Embryonic facial prominence (tissue), 1 donor: ENCODE measurements at regions not wholly inside any gene's neighbourhood (a gene's known extent, or its start where the extent isn't known, plus 50 kb on each side); places are given as distances from the start of the nearest gene placed in this dataset.
"Not testable (repeated sequence)": the region's sequence is repeated elsewhere in the genome, so short reads cannot be mapped to it uniquely, and the experiment has no call there.

Source experiments
- DNase-seq: peaks from one replicate; pipeline ENCODE4 v3.0.0-alpha.2; 2016; ENCODE audit errors: extremely low spot score

DNA sequence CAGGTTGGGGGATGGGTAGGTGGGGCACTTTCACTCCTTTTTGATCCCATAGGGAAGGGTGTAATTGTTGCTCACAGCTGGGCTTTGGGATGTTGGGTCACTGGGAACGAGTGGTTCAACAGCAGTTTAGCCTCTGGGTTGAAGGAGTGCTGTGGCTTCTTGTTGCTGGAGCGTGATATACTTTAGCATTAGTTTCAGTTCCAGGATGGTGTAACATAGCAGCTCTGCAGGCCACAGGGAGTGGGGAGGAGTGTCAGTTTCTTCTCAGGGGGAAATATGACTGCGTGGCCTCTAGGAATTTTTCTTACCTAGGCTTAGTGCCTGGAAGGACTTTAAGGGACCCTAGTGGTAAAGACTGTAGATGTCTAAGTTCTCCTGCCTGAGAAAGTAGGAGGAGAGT, 1105.3 kb upstream of the TMPRSS15 start:
- DNase-seq: no peak

DNA sequence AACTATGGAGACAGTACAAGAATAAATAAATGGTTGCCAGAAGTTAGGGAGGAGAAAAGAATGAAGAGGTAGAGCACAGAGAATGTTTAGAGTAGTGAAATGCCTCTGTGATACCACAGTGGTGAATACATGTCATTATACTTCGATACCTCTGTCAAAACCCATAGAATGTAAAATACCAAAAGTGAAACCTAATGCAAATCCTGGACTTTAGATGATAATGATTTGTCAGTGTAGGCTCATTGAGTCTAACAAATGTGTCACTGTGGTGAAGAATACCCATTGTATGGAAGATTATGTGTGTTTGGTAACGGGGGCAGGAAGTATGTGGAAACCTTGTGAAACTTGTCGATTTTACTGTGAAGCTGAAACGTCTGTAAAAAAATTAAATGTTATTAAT, 1106.5 kb upstream of the TMPRSS15 start:
- DNase-seq: no peak

DNA sequence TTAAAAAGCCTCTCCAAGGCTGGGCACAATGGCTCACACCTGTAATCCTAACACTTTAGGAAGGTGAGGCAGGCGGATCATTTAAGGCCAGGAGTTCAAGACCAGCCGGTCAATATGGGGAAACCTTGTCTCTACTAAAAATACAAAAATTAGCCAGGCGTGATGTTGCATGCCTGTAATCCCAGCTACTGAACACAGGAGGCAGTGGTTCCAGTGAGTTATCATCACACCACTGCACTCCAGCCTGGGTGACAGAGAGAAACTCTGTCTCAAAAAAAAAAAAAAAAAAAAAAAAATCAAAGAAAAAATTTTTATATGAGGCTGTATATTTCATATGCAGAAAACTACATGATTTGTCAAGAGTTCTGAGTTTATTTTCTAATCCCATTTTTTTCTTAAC, 1107.1 kb upstream of the TMPRSS15 start:
- DNase-seq: no peak

DNA sequence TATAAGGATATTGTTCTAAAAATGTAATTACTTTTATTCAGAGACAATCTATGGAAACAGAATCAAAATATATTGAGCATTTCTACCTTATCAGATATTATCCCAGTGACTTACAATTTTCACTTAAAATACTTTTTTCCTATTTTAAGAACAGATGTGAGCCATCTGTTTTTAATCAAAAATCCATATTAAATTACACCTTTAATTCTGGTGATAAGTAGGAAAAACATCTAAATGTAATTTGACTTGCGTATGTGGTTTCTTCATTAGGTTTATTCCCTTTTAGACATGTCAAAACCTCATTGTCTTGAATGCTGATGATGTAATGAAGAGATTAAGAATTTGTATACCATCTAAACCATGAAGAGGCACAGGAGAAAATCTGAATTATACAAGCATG, 1118.8 kb upstream of the TMPRSS15 start:
- no peak for DNase-seq

DNA sequence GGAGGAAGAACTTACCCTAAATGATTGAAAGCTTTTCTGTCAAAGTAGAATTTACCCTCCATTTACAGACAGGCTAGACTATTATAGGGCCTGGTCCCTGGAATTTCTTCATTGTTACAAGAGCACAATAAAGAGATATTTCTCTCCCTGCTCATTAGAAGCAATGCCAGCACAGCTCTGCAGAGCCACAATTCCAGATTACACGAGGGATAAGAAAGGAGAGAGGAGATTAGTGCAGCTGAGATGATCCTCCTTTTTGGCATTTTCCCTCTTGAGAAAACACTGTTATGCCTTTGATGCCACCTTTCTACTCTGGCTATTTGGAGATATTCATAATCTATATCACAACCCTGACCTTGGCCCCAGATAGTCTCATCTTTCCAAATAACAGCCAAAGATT, 1119.5 kb upstream of the TMPRSS15 start:
- DNase-seq: no peak

DNA sequence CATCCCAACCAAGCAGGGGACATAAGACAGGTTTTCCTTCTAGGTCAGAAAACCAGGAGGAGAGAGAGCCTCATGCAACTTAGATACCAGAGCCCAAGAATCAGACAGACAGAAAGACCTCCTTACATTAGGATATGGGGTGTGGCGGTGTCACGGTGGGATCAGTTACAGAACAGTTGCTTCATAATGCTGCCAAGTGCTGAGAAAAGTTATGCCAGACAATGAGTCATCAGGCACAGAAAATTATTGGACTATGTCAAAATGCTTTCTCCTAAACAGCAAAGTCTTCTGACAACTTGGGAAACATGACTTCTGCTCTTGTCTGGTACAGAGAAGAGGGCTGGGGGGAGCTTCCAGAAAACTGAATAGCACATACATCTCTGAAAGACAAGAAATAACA, 1120.2 kb upstream of the TMPRSS15 start:
- no peak for DNase-seq

DNA sequence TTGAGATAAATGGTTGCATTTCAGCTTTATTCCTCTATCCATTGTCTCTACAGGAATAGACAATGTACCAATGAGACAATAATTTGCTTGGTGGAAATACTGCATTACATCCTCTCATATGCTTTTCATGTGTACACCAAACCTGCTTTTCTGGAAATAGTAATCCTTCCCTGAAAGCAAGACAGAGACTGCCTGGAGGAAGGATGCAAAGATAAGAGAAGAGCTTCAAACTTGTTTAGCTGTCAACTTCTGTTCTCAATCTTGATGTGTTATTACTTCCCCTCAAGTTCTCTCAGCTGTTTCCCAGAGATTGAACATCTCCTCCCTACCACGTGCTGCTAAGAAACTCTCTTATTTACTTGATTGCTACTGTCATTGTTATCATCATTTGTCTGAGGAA, 1125.4 kb upstream of the TMPRSS15 start:
- no peak for DNase-seq

DNA sequence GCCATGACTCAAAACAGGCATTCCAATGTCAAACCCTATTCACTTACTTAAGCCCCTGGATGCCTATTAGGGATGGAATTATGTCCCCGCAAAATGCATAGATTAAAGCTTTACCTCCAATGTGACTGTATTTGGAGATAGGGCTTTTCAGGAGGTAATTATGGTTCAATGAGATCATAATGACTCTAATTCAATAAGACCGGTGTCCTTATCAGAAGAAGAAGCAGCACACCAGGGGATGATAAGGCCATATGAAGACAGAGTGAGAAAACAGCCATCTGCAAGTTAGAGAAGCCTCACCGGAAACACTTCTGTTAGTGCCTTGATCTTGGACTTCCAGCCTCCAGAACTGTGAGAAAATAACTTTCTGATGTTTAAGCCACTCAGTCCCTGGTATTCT, 1131.8 kb upstream of the TMPRSS15 start:
- DNase-seq: no peak

DNA sequence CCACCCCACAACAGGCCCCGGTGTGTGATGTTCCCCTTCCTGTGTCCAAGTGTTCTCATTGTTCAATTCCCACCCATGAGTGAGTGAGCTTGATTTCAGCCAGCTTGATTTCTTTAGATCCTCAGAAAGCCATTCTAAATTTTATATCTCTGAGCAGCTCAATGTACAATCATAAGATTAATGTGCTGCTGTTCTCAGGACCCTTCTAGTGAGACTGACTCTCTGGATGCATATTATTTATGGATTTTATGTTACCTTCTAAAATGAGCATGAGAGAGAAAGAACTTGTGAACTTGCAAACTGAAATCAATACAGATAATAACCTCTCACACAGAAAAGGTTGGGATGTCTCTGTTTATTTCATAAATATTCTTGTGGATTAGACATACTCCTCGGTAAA, 1133.5 kb upstream of the TMPRSS15 start:
- no peak for DNase-seq

DNA sequence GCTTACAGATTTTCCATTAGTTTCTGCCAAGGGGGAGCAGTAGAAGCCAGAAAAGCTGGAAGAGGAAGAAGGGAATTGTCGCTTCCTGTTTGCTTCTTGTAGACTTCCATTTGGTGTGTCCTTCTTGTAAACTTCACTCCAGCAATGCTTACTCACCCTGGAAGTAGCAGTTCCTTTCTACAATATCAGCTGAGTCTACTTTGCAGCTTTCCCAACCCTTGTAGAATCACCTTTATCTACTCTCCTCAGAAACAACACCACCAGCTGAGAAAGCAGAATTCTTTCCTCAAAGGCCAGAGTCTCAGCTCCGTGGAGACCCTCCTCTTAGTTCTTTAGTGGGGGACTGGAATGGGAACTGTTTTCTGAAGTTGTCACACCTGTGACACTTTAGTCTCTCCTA, 1136.7 kb upstream of the TMPRSS15 start:
- DNase-seq: no peak

DNA sequence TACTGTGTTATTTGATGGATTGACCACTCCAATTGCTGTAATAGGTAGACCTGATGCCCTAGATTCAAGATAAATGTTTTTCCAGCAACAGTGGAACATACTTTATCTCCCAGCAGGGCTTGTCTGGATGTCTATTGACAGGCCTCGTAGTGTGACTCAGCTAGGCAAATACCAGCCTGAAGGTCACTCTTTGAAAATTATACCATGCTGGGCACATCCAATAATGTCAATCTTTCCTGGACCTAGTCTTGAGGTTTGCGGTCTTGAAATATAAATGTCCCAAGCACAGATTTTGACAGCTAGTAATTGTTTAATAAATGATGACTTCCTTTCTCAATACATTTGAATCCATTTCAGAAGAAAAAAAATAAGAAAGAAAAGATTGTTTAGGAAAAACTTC, 1138.0 kb upstream of the TMPRSS15 start:
- DNase-seq: no peak

DNA sequence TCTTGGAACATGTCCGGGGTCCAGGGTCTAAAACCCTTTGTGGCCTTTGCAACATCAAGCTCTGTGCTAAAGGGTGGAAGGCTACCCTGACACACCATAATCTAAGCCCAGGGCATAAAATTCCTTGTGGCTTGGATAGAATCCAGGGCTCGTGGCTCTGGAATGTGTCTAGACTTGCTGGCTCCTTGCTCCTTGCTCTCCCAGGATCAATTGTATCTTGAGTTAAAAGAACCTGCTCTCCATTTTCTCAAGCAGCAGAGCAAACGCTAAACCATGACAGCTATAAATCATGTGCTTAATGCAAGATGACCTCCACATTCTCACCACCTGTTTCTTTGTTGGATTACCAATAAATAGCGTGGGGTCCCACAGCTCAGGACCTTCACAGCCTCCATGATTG, 1140.9 kb upstream of the TMPRSS15 start:
- DNase-seq: not testable (repeated sequence)

DNA sequence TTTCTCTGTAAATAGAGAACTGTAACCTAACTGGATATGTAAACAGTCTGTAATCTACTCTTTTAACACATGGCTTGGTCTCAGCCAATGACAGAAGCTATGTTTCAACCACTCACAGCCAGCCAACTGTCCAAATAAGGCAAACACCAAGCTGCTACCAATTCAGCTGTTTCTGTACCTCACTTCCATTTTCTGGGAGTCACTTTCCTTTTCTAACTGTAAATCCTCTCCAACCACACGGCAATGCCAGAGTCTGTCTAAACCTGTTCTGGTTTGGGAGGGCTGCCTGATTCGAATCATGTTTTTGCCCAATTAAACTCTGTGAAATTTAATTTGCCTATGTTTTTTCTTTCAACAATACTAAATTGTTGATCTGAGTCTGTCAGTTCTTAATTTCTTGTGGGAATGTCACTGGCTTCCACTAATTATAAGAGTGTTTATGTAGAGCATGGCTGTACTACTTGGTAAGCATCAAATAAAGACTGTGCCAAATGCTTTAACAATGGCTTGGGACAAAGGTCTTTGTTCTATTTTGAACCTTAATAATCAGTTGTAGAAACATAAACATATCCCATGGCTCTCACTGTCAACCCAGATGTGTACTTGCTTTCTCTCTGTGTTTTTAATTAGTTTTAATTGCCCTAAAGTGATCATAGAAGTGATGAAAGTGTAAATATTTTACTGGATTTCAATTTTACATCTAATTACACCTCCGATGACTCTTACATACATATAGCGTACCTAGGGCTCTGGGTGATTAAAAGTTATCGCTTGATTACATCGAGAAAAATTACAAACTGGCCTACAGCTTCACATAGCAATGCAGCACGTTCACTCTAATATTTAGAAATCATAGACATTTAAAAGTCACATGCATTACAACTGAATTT, 1144.6 kb upstream of the TMPRSS15 start:
- DNase-seq: no peak

DNA sequence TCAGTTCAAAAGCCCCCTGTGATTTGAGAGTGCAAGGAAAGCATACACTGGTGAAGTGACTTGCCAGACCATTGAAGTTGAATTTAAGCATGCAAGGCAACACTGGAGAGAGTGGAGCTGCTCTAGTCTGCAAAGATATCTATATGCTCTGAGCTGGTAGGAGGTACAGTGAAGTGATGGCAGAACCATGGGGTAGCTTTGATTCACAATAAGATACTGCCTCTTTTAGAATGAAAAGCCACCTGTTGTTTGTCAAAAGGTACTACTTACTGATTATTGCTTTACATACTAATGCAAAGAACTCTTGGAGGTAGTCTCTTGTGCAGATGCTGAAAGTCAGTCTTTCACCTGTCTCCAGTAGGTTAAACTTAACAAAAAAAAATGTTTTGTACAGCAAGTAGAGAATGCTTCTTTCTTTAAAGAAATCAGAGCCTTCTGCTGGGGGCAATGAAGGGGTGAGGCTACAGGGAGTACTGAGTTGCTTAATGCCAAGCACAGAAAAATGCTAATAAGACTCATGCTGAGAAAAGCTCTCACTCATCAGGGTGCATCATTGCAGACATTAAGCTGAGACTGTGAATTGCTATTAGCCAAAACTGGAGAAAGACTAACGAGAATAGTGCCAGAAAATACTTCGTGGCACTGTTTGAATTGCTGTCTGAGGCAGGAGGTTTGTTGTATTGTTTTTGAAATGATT, 1150.5 kb upstream of the TMPRSS15 start:
- DNase-seq: no peak

DNA sequence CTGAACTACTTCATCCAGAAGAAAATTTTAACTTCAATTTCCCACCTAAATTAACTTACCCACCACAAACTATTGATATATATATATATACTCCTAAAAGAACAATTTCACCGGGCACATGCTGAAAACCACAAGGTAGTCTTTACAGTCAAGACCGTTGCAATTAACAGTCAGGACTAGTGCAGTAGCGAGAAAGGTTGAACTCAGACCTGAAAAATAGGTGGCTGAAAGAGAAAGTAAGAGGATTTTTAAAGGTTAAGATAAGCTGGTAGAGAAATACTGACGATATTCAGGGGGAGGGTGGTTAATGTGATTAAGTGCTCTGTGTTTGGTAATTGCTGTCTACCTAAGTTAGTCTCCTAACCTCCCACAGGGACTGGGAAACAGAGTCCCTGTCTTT, 1153.5 kb upstream of the TMPRSS15 start:
- no peak for DNase-seq

DNA sequence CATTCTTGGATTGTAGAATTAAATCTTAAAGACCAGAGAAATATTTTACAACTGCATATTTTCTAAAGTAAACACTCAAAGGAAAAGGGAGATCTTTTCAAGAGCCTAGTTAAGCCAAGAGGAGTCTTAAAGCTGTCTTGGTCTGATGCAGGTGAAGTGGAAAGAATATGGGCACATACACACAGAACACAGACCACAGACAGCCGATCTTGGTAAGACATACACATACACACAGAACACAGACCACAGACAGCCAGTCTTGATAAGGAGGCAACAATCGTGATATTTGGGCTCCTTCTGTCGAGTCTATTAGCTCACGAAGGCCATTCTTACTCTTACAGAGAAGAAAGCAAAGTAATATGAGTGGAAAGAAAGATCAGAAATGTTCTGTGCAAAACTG, 1153.9 kb upstream of the TMPRSS15 start:
- DNase-seq: no peak

DNA sequence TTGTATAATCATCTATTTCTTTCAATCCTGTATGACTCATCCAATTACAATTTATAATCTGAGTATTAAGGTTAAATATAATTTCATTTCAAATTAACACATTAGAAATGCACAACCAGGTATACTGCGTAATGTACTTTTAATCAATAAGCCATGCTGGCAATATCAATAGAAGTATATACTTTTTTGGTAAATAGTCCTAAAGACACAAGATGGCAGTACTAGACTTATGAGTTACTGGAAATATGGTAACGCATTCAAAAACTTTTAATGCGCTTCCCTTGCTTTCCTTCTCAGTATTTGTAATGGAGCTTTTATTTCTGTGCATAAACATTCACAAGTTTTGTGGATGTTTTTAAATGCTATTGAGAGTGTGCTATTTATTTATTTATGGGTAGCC, 1162.0 kb upstream of the TMPRSS15 start:
- no peak for DNase-seq

DNA sequence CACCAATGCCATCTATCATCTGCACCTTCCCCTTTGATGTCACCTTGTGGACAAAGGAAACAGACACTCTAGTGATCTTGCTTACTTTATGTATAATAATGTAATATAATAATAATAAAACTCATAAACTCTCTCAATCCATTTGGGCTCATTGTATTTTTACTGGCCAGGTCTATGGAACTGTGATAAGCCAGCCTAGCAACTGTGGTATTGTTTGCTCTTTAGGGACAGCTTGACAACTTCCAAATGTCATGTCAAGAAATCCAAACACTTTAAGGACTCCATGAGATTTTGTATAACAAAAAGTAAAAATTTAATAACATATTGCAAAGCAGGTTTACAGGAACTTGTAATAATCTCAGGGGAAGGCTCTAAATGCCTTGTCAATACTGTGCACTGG, 1163.4 kb upstream of the TMPRSS15 start:
- no peak for DNase-seq

DNA sequence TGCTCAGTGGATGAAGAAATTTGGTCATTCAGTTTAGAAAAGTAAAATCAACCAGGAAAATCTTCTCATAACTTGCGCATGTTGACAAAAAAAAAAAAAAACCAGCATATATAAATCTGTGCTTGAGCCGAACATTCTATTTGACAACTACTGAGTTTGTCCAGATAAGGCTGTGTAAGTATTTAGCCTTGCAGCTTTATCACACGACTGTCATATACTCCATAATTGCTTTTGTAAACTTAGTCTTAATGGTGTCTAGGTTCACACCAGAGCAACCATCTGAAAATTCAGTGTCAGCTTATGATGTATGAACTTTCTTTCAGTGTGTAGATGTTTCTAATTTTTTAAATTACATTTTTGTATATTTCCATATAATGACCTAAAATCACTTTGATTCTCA, 1173.8 kb upstream of the TMPRSS15 start:
- DNase-seq: no peak

DNA sequence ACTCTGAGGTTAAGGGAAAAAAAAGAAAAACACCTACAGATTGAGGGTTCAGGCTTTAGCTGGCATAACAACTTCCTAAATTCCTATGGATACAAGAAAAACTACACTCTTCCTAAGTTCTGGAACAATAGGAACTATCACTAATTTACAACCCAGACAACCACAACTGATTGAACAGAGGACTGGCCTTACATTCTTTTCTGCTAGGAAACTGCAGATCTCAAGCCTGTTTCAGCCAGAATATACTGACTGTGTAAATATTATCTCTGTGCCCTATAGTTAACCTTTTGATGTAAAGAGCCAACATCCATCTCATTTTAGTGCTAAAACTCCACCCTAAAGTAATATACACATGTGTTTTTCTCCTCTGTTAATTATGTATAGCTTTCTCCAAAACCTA, 1186.5 kb upstream of the TMPRSS15 start:
- DNase-seq: no peak

DNA sequence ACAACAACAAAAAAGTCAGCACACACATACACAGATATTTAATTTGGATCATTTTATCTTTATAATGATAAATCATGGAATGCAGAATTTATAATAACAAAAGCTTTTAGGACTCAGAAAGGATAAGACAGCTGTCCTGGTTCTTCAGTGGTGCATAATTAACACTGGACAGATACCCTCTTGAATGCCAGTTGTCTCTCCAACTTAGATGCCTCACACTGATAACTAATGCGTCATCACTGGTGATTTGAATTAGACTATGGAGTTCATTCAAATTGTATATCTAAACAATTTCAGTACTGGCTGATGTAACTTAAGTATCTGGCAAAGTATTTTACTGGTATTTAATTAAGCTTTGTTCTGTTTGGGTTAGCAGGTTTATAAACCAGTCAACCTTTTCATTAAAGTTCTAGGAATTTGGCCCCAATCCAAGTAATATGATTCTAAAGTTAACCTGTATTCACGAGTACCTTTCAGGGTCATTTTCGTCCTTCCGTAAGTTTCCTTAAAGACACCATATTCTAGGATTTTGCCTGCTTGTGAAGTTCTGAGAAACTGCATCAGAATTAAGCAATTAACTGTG, 1199.5 kb upstream of the TMPRSS15 start:
- DNase-seq: no peak

DNA sequence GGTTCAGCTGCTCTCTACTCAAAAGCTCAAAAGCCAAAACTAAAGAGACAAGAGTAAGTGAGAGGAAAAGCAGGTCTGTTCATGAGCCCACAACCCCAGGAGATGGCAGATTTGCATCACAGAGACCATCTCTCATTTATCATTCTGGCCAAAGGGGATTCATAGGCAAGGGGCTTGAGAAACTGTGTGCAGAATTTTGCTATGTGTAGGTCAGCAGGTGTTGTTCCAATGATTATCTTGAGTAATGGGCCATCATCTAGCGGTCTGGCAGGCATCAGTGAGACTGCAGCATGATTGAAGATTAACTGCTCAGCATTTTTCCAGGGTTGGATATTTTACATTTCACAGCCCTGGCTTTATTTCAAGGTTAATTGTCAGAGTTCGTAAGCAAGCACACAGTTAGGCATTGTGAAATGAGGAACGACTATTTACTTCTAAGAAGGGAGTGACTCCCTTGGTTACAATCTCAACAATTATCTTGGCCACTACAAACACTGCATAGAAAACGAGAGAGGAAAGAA, 1204.6 kb upstream of the TMPRSS15 start:
- no peak for DNase-seq

DNA sequence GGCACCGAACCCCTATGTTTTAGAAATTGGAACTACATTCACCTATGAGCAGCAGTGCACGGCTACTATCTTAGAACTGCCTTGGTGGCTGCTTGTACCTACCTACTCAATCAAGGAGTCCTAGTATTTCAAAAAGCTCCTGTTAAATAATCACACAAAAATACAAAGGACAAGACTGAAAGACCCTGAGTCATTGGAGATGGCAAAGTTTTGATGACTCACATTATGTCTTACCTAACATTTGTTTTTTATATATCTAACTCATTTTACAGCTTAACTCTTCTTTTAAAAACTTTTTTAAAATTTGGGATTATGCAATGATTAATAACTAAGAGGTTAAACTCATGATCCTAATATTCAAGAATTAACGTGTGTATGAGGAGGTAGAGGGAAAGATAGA, 1206.0 kb upstream of the TMPRSS15 start:
- no peak for DNase-seq
